ENCODE measurements at regions not wholly inside any gene's neighbourhood (a gene's known extent, or its start where the extent isn't known, plus 50 kb on each side); places are given as distances from the start of the nearest gene placed in this dataset.

DNA sequence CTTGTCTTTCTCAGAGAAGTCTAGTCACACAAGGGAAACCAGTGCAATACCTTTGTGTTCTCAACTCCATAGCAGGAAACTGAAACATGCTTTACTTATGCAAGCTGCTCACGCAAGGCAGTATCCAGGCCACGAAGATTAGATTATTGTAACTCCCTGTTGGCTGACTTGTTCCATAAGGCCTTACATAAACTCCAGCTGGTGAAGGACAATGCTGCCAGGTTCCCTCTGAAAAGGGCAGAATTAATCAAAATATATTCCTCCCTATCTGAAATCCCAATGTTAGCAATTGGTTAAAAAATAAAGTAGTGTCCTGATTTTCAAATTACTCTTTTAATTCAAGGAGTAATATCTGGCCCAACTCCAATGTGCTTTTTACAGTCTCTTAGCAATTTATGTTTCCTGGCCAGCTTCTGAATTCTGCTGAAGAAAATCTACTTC, 966.6 kb downstream of the HACE1 start:
- TF ChIP-seq, protein P1, sequence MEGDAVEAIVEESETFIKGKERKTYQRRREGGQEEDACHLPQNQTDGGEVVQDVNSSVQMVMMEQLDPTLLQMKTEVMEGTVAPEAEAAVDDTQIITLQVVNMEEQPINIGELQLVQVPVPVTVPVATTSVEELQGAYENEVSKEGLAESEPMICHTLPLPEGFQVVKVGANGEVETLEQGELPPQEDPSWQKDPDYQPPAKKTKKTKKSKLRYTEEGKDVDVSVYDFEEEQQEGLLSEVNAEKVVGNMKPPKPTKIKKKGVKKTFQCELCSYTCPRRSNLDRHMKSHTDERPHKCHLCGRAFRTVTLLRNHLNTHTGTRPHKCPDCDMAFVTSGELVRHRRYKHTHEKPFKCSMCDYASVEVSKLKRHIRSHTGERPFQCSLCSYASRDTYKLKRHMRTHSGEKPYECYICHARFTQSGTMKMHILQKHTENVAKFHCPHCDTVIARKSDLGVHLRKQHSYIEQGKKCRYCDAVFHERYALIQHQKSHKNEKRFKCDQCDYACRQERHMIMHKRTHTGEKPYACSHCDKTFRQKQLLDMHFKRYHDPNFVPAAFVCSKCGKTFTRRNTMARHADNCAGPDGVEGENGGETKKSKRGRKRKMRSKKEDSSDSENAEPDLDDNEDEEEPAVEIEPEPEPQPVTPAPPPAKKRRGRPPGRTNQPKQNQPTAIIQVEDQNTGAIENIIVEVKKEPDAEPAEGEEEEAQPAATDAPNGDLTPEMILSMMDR (IDR thresholded peaks at IDR 0.05; ENCODE audit: low read length) = no peak
- no peak for TF ChIP-seq EZH2 (IDR thresholded peaks at IDR 0.05; ENCODE audit: borderline replicate concordance, low read length)

Data from OCI-LY1 (cell line).